HEK293 (cell line): ENCODE measurements at regions not wholly inside any gene's neighbourhood (a gene's known extent, or its start where the extent isn't known, plus 50 kb on each side); places are given as distances from the start of the nearest gene placed in this dataset.

Experiments
- CTCF ChIA-PET: fragments of 350-600 bp; formaldehyde crosslinking; extraction: SDS; loops from one replicate; lab custom pipeline; 2021; ENCODE audit warnings: antibody characterized with exemption; lab: Yijun Ruan, JAX
- POLR2A ChIA-PET: fragments of 300-600 bp; formaldehyde crosslinking; extraction: SDS; loops from one replicate; lab custom pipeline; 2020; ENCODE audit warnings: antibody characterized with exemption, inconsistent platforms; lab: Yijun Ruan, JAX
- H3K27ac ChIP-seq: fragments of 200-500 bp; sonication (Bioruptor generic); 2 replicates; pipeline ENCODE4 v1.5.1; 2014; ENCODE audit warnings: low read depth, low read length, control low read depth, inconsistent platforms; ENCODE audit errors: extremely low read depth
- H3K36me3 ChIP-seq, 2 experiments: fragments of 200-500 bp in 1 of 2; sonication (Bioruptor generic) in 1 of 2; 1 replicate in 1 of 2; 2 replicates in 1 of 2; pipeline ENCODE4 v1.5.1; 2014 to 2017; ENCODE audit warnings: inconsistent platforms in 2 of 2, low read length in 2 of 2; ENCODE audit not compliant: control insufficient read depth in 2 of 2, insufficient read depth in 1 of 2
- H3K4me1 ChIP-seq: fragments of 200-500 bp; sonication (Bioruptor generic); 2 replicates; pipeline ENCODE4 v1.5.1; 2014; ENCODE audit warnings: mild to moderate bottlenecking, low read length, inconsistent platforms; ENCODE audit not compliant: control insufficient read depth, insufficient read depth
- H3K4me3 ChIP-seq: 2 replicates; pipeline ENCODE4 v1.5.1; 2011; ENCODE audit warnings: low read depth, mild to moderate bottlenecking, control low read depth, low read length, moderate library complexity
- H3K9me3 ChIP-seq: fragments of 200-500 bp; sonication (Bioruptor generic); 2 replicates; pipeline ENCODE4 v1.5.1; 2014; ENCODE audit warnings: low read depth, low read length, inconsistent platforms; ENCODE audit not compliant: control insufficient read depth, insufficient read depth
- FEZF1 ChIP-seq: fragments of 450-650 bp; formaldehyde crosslinking; IDR thresholded peaks from 2 replicates; pipeline ENCODE4 v1.5.1; 2016; ENCODE audit warnings: missing biosample characterization, missing genetic modification characterization
- GLIS1 ChIP-seq: fragments of 450-650 bp; formaldehyde crosslinking; IDR thresholded peaks from 2 replicates; pipeline ENCODE4 v1.5.1; 2016; ENCODE audit warnings: missing biosample characterization, missing genetic modification characterization
- REPIN1 ChIP-seq: fragments of 450-650 bp; formaldehyde crosslinking; IDR thresholded peaks from 2 replicates; pipeline ENCODE4 v1.5.1; 2017; ENCODE audit warnings: missing biosample characterization, missing genetic modification characterization, low read depth
- SP2 ChIP-seq: fragments of 450-650 bp; formaldehyde crosslinking; IDR thresholded peaks from 2 replicates; pipeline ENCODE4 v1.5.1; 2016; ENCODE audit warnings: missing biosample characterization, missing genetic modification characterization
- ZBTB21 ChIP-seq: fragments of 450-650 bp; formaldehyde crosslinking; IDR thresholded peaks from 2 replicates; pipeline ENCODE4 v1.5.1; 2017; ENCODE audit warnings: missing biosample characterization, missing genetic modification characterization
- ZBTB48 ChIP-seq: fragments of 450-650 bp; formaldehyde crosslinking; IDR thresholded peaks from 2 replicates; pipeline ENCODE4 v1.5.1; 2016; ENCODE audit warnings: missing biosample characterization, missing genetic modification characterization
- ZBTB7A ChIP-seq: fragments of 450-650 bp; formaldehyde crosslinking; IDR thresholded peaks from 2 replicates; pipeline ENCODE4 v1.5.1; 2016; ENCODE audit warnings: low read depth, missing biosample characterization, missing genetic modification characterization
- ZFHX2 ChIP-seq: fragments of 450-650 bp; formaldehyde crosslinking; conservative IDR thresholded peaks from 2 replicates; pipeline ENCODE4 v1.5.1; 2016; ENCODE audit warnings: missing biosample characterization, missing genetic modification characterization
- ZNF133 ChIP-seq: fragments of 450-650 bp; formaldehyde crosslinking; IDR thresholded peaks from 2 replicates; pipeline ENCODE4 v1.5.1; 2016; ENCODE audit warnings: missing biosample characterization, missing genetic modification characterization
- ZNF140 ChIP-seq: fragments of 450-650 bp; formaldehyde crosslinking; IDR thresholded peaks from 2 replicates; pipeline ENCODE4 v1.5.1; 2016; ENCODE audit warnings: missing biosample characterization, missing genetic modification characterization
- ZNF16 ChIP-seq: fragments of 450-650 bp; formaldehyde crosslinking; IDR thresholded peaks from 2 replicates; pipeline ENCODE4 v1.5.1; 2016; ENCODE audit warnings: low read depth, missing biosample characterization, missing genetic modification characterization
- ZNF2 ChIP-seq: fragments of 450-650 bp; formaldehyde crosslinking; IDR thresholded peaks from 2 replicates; pipeline ENCODE4 v1.5.1; 2016; ENCODE audit warnings: missing biosample characterization, missing genetic modification characterization
- ZNF24 ChIP-seq: fragments of 450-650 bp; formaldehyde crosslinking; IDR thresholded peaks from 2 replicates; pipeline ENCODE4 v1.5.1; 2016; ENCODE audit warnings: missing biosample characterization, missing genetic modification characterization
- ZNF302 ChIP-seq: fragments of 450-650 bp; formaldehyde crosslinking; IDR thresholded peaks from 2 replicates; pipeline ENCODE4 v1.5.1; 2016; ENCODE audit warnings: missing biosample characterization, missing genetic modification characterization, low read depth
- ZNF311 ChIP-seq: fragments of 450-650 bp; formaldehyde crosslinking; IDR thresholded peaks from 2 replicates; pipeline ENCODE4 v1.5.1; 2017; ENCODE audit warnings: missing biosample characterization, missing genetic modification characterization, borderline replicate concordance
- ZNF426 ChIP-seq: fragments of 450-650 bp; formaldehyde crosslinking; IDR thresholded peaks from 2 replicates; pipeline ENCODE4 v1.5.1; 2017; ENCODE audit warnings: missing biosample characterization, missing genetic modification characterization, mild to moderate bottlenecking, inconsistent platforms, moderate library complexity
- ZNF558 ChIP-seq: fragments of 450-650 bp; formaldehyde crosslinking; IDR thresholded peaks from 2 replicates; pipeline ENCODE4 v1.5.1; 2016; ENCODE audit warnings: missing biosample characterization, missing genetic modification characterization
- ZNF660 ChIP-seq: fragments of 450-650 bp; IDR thresholded peaks from 2 replicates; pipeline ENCODE4 v1.5.1; 2018; ENCODE audit warnings: missing biosample characterization, mild to moderate bottlenecking, missing genetic modification characterization
- ZNF677 ChIP-seq: fragments of 450-650 bp; IDR thresholded peaks from 2 replicates; pipeline ENCODE4 v1.5.0; 2018; ENCODE audit warnings: missing biosample characterization, mild to moderate bottlenecking, missing genetic modification characterization, moderate library complexity
- ZNF837 ChIP-seq: fragments of 450-650 bp; formaldehyde crosslinking; IDR thresholded peaks from 2 replicates; pipeline ENCODE4 v1.5.1; 2016; ENCODE audit warnings: missing biosample characterization, missing genetic modification characterization
- TF ChIP-seq, protein P1 (sequence below): fragments of 450-650 bp; formaldehyde crosslinking; conservative IDR thresholded peaks from 2 replicates; pipeline ENCODE4 v1.5.1; 2016; ENCODE audit warnings: low read depth, missing biosample characterization, missing genetic modification characterization
- TF ChIP-seq, protein P2 (sequence below): fragments of 450-650 bp; formaldehyde crosslinking; IDR thresholded peaks from 2 replicates; pipeline ENCODE4 v1.5.1; 2016; ENCODE audit warnings: missing biosample characterization, missing genetic modification characterization, low read depth
- TF ChIP-seq, protein P3 (sequence below): fragments of 450-650 bp; formaldehyde crosslinking; IDR thresholded peaks from 2 replicates; pipeline ENCODE4 v1.5.1; 2016; ENCODE audit warnings: missing biosample characterization, missing genetic modification characterization
- TF ChIP-seq, protein P4 (sequence below): fragments of 450-650 bp; formaldehyde crosslinking; optimal IDR thresholded peaks from 2 replicates; pipeline ENCODE3; 2016; ENCODE audit warnings: missing biosample characterization, mild to moderate bottlenecking, missing genetic modification characterization
- TF ChIP-seq, protein P5 (sequence below): fragments of 450-650 bp; formaldehyde crosslinking; IDR thresholded peaks from 2 replicates; pipeline ENCODE4 v1.5.1; 2017; ENCODE audit warnings: missing biosample characterization, mild to moderate bottlenecking, missing genetic modification characterization, moderate library complexity

DNA sequence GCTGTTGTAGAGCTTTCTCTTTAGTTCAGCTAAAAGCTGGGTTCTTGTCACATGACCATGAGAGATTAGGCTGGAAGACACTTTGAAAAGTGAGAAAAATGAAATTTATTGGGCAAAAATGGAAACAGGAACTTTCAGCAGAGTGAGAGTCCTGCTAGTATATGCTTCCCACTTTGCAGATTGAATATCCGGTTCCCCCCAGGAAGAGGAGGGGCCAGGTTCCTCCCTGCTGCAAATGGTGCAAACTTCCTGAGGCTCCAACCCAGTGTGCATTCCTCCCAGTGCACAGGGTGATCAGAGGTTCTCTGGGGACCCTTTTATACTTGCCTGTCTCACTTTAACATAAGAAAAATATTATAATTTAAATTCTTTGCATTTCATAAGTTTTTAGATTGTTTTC is 119.9 kb upstream of the SPIN4 start (continued):
- TF ChIP-seq, protein P1, sequence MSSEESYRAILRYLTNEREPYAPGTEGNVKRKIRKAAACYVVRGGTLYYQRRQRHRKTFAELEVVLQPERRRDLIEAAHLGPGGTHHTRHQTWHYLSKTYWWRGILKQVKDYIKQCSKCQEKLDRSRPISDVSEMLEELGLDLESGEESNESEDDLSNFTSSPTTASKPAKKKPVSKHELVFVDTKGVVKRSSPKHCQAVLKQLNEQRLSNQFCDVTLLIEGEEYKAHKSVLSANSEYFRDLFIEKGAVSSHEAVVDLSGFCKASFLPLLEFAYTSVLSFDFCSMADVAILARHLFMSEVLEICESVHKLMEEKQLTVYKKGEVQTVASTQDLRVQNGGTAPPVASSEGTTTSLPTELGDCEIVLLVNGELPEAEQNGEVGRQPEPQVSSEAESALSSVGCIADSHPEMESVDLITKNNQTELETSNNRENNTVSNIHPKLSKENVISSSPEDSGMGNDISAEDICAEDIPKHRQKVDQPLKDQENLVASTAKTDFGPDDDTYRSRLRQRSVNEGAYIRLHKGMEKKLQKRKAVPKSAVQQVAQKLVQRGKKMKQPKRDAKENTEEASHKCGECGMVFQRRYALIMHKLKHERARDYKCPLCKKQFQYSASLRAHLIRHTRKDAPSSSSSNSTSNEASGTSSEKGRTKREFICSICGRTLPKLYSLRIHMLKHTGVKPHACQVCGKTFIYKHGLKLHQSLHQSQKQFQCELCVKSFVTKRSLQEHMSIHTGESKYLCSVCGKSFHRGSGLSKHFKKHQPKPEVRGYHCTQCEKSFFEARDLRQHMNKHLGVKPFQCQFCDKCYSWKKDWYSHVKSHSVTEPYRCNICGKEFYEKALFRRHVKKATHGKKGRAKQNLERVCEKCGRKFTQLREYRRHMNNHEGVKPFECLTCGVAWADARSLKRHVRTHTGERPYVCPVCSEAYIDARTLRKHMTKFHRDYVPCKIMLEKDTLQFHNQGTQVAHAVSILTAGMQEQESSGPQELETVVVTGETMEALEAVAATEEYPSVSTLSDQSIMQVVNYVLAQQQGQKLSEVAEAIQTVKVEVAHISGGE, result no peak
- TF ChIP-seq ZNF837 (tag by site-specific recombination) (no peak), ZNF2 (tag by site-specific recombination) (no peak)
- TF ChIP-seq, all 188 proteins: peak for 0

DNA sequence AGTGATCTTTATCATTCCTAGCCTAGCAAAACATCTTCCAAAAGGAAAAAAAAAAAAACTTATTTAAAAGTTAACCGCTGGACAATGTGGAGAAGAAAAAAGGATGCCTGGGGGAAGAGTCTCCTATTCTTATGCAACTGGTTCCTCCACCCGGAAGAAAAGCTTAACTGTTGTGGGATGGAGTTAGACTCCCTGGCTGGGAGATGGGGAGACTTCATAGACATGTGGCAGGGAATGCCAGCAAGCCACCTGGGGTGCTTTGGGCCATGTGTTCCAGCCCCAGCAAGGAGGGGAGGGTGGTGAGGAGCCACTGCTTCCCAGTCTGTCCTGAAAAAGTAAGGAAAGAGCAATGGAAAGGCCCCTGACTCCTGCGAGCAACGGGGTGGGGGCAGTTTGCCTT is 119.4 kb upstream of the SPIN4 start:
- POLR2A ChIA-PET, result no interaction called here
- Histone ChIP-seq H3K9me3 (no peaks in the 10 kb centered on the region; the same call in 1 of the 2 replicates), H3K36me3 (no peaks in the 10 kb centered on the region), H3K27ac (no peak overlapping the region), H3K4me1 (no peaks in the 10 kb centered on the region), H3K4me3 (no peak overlapping the region)
- TF ChIP-seq ZBTB21 (no peak), FEZF1 (tag by site-specific recombination) (no peak), ZNF140 (no peak), ZNF311 (tag by site-specific recombination) (no peak), ZNF24 (tag by site-specific recombination) (no peak), ZNF558 (tag by site-specific recombination) (no peak), ZBTB48 (no peak), SP2 (no peak), GLIS1 (tag by site-specific recombination) (no peak)
- TF ChIP-seq, protein P2, sequence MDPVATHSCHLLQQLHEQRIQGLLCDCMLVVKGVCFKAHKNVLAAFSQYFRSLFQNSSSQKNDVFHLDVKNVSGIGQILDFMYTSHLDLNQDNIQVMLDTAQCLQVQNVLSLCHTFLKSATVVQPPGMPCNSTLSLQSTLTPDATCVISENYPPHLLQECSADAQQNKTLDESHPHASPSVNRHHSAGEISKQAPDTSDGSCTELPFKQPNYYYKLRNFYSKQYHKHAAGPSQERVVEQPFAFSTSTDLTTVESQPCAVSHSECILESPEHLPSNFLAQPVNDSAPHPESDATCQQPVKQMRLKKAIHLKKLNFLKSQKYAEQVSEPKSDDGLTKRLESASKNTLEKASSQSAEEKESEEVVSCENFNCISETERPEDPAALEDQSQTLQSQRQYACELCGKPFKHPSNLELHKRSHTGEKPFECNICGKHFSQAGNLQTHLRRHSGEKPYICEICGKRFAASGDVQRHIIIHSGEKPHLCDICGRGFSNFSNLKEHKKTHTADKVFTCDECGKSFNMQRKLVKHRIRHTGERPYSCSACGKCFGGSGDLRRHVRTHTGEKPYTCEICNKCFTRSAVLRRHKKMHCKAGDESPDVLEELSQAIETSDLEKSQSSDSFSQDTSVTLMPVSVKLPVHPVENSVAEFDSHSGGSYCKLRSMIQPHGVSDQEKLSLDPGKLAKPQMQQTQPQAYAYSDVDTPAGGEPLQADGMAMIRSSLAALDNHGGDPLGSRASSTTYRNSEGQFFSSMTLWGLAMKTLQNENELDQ (tag by site-specific recombination), result no peak
- TF ChIP-seq, protein P3, sequence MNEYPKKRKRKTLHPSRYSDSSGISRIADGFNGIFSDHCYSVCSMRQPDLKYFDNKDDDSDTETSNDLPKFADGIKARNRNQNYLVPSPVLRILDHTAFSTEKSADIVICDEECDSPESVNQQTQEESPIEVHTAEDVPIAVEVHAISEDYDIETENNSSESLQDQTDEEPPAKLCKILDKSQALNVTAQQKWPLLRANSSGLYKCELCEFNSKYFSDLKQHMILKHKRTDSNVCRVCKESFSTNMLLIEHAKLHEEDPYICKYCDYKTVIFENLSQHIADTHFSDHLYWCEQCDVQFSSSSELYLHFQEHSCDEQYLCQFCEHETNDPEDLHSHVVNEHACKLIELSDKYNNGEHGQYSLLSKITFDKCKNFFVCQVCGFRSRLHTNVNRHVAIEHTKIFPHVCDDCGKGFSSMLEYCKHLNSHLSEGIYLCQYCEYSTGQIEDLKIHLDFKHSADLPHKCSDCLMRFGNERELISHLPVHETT (tag by site-specific recombination), result no peak
- CTCF ChIA-PET, result no interaction called here

DNA sequence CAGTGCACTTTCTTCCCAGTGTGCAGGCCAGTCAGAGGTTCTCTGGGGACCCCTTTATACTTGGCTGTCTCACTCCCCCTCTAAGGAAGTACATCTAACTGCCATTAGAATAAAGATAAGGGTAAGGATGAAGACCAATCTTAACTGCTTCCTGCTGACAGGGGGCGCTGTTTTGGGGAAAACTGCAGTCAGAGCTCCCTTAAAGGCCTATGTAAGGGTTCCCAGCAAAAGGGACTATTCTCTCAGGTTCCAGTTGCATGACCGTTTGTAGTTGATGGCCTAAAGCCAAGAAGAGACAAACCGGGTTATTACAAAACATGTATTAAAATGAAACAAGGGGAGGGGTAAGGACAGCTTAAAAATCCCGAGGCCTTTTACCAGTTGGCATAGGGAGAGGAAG is 115.6 kb upstream of the SPIN4 start:
- no peak overlapping the region for H3K4me3 ChIP-seq
- ChIA-PET CTCF (no interaction called here), POLR2A (no interaction called here)
- no peaks in the 10 kb centered on the region; the same call in 1 of the 2 replicates for H3K9me3 ChIP-seq
- no peak overlapping the region for H3K27ac ChIP-seq
- H3K4me1 ChIP-seq, result no peaks in the 10 kb centered on the region
- H3K36me3 ChIP-seq, result no peaks in the 10 kb centered on the region
- no peak for TF ChIP-seq ZBTB7A (tag by site-specific recombination)
- no peak for TF ChIP-seq ZFHX2 (tag by site-specific recombination)
- no peak for TF ChIP-seq REPIN1 (tag by site-specific recombination)
- no peak for TF ChIP-seq ZNF660 (tag by site-specific recombination)
- TF ChIP-seq ZNF677 (tag by site-specific recombination), result no peak
- TF ChIP-seq ZNF140, result no peak
- TF ChIP-seq ZNF426, result no peak
- TF ChIP-seq, protein P4, sequence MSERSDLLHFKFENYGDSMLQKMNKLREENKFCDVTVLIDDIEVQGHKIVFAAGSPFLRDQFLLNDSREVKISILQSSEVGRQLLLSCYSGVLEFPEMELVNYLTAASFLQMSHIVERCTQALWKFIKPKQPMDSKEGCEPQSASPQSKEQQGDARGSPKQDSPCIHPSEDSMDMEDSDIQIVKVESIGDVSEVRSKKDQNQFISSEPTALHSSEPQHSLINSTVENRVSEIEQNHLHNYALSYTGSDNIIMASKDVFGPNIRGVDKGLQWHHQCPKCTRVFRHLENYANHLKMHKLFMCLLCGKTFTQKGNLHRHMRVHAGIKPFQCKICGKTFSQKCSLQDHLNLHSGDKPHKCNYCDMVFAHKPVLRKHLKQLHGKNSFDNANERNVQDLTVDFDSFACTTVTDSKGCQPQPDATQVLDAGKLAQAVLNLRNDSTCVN (tag by site-specific recombination), result no peak
- no peak for TF ChIP-seq ZNF837 (tag by site-specific recombination)
- TF ChIP-seq, protein P5, sequence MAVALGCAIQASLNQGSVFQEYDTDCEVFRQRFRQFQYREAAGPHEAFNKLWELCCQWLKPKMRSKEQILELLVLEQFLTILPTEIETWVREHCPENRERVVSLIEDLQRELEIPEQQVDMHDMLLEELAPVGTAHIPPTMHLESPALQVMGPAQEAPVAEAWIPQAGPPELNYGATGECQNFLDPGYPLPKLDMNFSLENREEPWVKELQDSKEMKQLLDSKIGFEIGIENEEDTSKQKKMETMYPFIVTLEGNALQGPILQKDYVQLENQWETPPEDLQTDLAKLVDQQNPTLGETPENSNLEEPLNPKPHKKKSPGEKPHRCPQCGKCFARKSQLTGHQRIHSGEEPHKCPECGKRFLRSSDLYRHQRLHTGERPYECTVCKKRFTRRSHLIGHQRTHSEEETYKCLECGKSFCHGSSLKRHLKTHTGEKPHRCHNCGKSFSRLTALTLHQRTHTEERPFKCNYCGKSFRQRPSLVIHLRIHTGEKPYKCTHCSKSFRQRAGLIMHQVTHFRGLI (tag by site-specific recombination), result no peak
- no peak for TF ChIP-seq ZNF133 (tag by site-specific recombination)
- TF ChIP-seq ZNF302 (tag by site-specific recombination), result no peak
- TF ChIP-seq ZNF16 (tag by site-specific recombination), result no peak
